H54 (cell line): ENCODE measurements at regions not wholly inside any gene's neighbourhood (a gene's known extent, or its start where the extent isn't known, plus 50 kb on each side); places are given as distances from the start of the nearest gene placed in this dataset.

Source experiments
- DNase-seq: peaks from one replicate; pipeline ENCODE4 v3.0.0; 2011; ENCODE audit warnings: low spot score, mixed read lengths; ENCODE audit not compliant: insufficient read length
- FAIRE-seq: peaks from 3 replicates; lab custom pipeline; 2011; peaks lifted over from hg19 to GRCh38; lab: Jason Lieb, UNC
- POLR2A ChIP-seq: IDR thresholded peaks from 2 replicates; pipeline ENCODE4 v1.6.1; 2011; ENCODE audit warnings: low read depth, mild to moderate bottlenecking, low read length

- DNase-seq (no peak), FAIRE-seq (no peak)
- TF ChIP-seq POLR2A, result no peak
These were observed 200.0 kb upstream of the IER5L start for GRCh38 chr9:129377931-129378661.

GRCh38 chr9:129377181-129377580 is 199.1 kb upstream of the IER5L start:
- FAIRE-seq (no peak), DNase-seq (no peak)
- no peak for TF ChIP-seq POLR2A

DNA sequence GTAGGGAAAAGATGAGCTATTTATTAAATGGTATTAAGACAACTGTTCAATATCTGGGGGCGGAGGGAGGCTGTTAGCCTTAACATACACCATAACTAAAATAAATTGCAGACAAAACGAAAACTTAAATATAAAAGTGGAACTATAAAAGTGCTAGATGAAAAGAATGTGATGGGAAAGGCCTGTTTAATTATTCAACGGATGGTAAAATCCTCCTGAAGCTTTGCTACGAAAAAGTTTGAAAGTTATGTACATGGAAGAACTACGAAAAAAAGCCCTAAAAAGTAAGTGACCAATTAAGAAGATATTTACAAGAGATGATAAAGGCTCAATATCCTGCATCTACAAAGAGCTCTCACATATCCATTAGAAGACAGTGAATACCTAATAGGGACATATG is 197.8 kb upstream of the IER5L start:
- DNase-seq, result no peak
- TF ChIP-seq POLR2A, result no peak

GRCh38 chr9:129374651-129375050 is 196.6 kb upstream of the IER5L start:
- DNase-seq (no peak), FAIRE-seq (no peak)
- TF ChIP-seq POLR2A, result no peak

More for the DNA sequence above, 197.8 kb upstream of the IER5L start:
- FAIRE-seq, result no peak

DNA sequence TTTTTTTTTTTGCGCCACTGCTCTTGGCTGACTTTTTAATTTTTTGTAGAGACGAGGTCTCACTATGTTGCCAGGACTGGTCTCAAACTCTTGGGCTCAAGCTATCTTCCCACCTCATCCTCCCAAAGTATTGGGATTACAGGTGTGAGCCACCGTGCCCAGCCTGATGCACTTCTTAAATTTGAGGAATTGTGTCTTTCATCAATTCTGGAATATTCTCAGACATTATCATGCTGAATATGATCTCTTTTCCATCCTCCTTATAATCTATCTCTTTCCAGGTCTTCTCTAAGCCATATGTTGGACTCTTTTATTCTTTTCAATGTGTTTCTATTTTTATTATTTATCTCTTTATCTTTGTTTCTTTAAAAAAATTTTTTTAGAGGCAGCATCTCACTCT is 196.2 kb upstream of the IER5L start:
- TF ChIP-seq POLR2A, result no peak
- DNase-seq (no peak), FAIRE-seq (no peak)

DNA sequence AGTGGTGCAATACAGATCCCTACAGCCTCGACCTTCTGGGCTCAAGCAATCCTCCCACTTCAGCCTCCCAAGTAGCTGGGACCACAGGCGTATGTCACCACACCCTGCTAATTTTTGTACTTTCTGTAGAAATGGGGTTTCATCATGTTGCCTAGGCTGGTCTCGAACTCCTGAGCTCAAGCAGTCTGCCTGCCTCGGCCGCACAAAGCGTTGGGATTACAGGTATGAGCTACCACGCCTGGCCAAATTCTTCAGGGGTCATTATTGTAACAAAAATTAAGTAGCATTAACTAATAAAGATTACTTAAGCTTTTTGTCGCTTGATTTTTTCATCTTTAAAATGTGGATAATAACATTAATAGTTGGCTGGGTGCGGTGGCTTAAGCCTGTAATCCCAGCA is 195.3 kb upstream of the IER5L start:
- TF ChIP-seq POLR2A, result no peak
- no peak for FAIRE-seq
- DNase-seq, result no peak

- DNase-seq (no peak), FAIRE-seq (no peak)
- no peak for TF ChIP-seq POLR2A
These were observed 192.7 kb upstream of the IER5L start for GRCh38 chr9:129370770-129371169.

DNA sequence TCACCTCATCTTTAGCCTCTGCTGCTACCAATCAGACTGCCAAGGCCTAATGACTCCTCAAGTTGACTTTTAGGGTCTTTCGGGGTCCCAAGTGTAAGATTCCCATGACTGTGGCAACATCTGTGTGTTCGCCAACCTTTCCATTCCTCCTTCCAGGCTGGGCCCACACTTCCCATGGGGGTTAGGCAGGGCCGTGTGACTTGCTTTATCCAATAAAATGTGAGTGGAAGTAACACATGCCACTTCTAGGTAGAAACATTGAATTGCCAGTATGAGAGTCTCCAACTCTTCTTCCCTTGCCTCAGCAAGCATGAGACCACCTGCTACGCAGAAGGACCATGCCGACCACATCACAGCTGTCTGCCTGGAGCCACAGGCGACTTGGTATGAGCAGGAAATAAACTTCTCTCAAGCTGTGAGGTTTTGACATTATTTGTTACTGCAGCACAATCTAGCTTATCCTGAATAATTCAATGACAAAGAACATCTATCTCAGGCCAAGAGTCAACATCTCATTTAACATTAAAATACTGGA is 190.4 kb upstream of the IER5L start:
- DNase-seq, result no peak
- no peak for FAIRE-seq
- no peak for TF ChIP-seq POLR2A

GRCh38 chr9:129367287-129367686 is 189.2 kb upstream of the IER5L start:
- TF ChIP-seq POLR2A, result no peak
- DNase-seq, result no peak
- FAIRE-seq, result no peak

- TF ChIP-seq POLR2A, result no peak
- FAIRE-seq, result no peak
- DNase-seq, result no peak
These were observed 187.1 kb upstream of the IER5L start for GRCh38 chr9:129365196-129365595.

DNA sequence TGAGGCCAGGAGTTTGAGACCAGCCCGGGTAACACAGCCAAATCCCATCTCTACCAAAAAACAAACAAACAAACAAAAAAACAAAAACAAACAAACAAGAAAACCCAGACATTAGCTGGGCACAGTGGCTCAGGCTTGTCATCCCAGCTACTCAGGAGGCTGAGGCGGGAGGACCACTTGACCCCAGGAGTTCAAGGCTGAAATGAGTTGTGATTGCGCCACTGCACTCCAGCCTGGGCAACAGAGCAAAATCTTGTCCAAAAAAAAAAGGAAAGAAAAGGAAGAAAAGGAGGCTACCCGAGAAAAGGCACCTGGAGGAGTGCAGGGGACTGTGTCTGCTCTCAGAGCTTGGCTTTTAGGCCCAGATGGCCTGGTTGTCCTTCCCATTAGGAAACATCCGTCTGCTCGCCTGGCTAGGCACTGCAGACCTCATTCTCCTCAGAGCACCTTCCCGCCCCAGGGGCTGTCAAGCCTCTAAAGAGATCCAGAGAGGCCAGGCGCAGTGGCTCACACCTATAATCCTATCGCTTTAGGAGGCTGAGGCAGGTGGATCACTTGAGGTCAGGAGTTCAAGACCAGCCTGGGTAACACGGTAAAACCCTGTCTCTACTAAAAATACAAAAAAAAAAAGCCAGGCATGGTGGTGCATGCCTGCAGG is 185.3 kb upstream of the IER5L start:
- no peak for DNase-seq
- no peak for TF ChIP-seq POLR2A
- no peak for FAIRE-seq

DNA sequence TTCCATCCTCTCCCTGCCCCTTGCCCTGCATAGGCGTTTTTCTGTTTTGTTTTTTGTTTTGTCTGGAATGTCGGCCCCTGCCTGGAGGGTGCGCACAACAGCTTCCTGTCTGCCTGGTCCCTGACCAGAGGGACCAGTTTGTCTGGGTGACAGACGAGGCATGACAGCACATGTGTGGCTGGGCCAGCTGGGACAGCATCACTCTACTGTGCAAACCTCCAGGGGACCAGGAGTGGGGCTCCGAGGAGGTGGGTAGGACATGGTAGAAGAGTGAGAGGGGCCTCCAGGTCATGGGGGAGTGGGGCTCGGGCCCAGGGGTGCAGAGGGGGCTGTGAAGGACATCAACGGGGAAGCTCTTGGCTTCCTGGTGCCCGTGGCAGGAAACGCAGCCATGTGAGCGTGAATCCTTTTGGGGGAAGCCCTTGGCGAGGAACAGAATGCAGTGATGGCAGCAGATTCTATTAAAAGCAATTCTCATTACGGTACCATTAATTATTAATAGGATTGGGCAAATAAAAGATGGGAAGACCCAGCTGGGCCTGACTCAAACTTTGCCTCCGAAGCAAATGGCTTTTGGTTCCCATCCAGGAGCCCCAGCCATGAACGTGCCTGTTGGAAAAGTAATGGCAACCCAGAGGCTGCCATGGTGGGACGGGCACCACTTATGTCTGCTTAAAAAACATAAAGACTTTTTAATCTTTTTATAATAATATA is 184.4 kb upstream of the IER5L start:
- no peak for DNase-seq
- FAIRE-seq, result no peak
- no peak for TF ChIP-seq POLR2A

DNA sequence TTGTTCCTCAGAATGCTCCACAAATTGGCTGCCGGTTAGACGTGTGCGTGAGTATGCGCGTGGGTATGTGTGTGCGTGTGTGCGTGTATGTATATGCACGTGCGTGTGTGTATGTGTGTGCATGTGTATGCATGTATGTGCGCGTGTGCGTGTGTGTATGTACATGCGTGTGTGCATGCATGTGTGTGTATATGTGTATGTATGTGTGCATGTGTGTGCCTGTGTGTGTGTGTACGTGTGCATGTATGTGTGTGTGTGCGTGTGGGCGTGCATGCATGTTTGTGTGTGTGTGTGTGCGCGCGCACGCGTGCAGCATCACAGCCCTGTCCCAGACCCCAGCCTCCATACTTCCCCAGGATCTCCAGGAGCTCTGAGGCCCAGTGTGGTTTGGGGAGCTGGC is 183.1 kb upstream of the IER5L start:
- FAIRE-seq, result no peak
- no peak for DNase-seq
- TF ChIP-seq POLR2A, result no peak

- FAIRE-seq, result no peak
- TF ChIP-seq POLR2A, result no peak
- DNase-seq, result no peak
These were observed 182.0 kb upstream of the IER5L start for GRCh38 chr9:129359916-129360536.
